A549 (cell line): ENCODE measurements at regions not wholly inside any gene's neighbourhood (a gene's known extent, or its start where the extent isn't known, plus 50 kb on each side); places are given as distances from the start of the nearest gene placed in this dataset.

Experiments used
- CTCF ChIP-seq: fragments of >200 bp; sonication (Bioruptor Twin); formaldehyde crosslinking; IDR thresholded peaks from 3 replicates; pipeline ENCODE4 v1.5.1; 2016
- EHMT2 ChIP-seq: fragments of 200-600 bp; sonication (generic); IDR thresholded peaks from 2 replicates; pipeline ENCODE4 v1.6.1; 2016; ENCODE audit warnings: antibody characterized with exemption, low read depth, mild to moderate bottlenecking, moderate library complexity
- EP300 ChIP-seq, 2 experiments: fragments of >200 bp; sonication (Bioruptor Twin); formaldehyde crosslinking; IDR thresholded peaks; 2 replicates in 1 of 2; 3 replicates in 1 of 2; pipeline ENCODE4 v1.6.1; 2016 to 2017
- HEYL ChIP-seq: fragments of 250-450 bp; sonication (Bioruptor Pico); IDR thresholded peaks from 2 replicates; pipeline ENCODE4 v1.8.0; 2021; ENCODE audit warnings: mild to moderate bottlenecking, moderate library complexity
- HMGXB4 ChIP-seq: fragments of 250-450 bp; sonication (Bioruptor Pico); IDR thresholded peaks from 2 replicates; pipeline ENCODE4 v1.5.0; 2021; ENCODE audit warnings: mild to moderate bottlenecking, moderate library complexity, borderline replicate concordance
- HOXA7 ChIP-seq: fragments of 250-450 bp; sonication (Bioruptor Pico); IDR thresholded peaks from 2 replicates; pipeline ENCODE4 v1.5.0; 2020; ENCODE audit warnings: mild to moderate bottlenecking, moderate library complexity
- JUNB ChIP-seq: fragments of >200 bp; sonication (Bioruptor Twin); formaldehyde crosslinking; IDR thresholded peaks from 2 replicates; pipeline ENCODE4 v1.6.1; 2016
- NFE2L2 ChIP-seq: fragments of 150-350 bp; conservative IDR thresholded peaks from 2 replicates; pipeline ENCODE4 v1.6.1; 2014; ENCODE audit warnings: low read length
- POLR2A ChIP-seq: IDR thresholded peaks from 2 replicates; pipeline ENCODE4 v1.6.1; 2012; ENCODE audit warnings: mild to moderate bottlenecking, low read length
- RAD21 ChIP-seq, 2 experiments: fragments of >200 bp in 1 of 2; sonication (Bioruptor Twin) in 1 of 2; formaldehyde crosslinking in 1 of 2; IDR thresholded peaks in 1 of 2; conservative IDR thresholded peaks in 1 of 2; 2 replicates in 1 of 2; 3 replicates in 1 of 2; pipeline ENCODE4 v1.6.1; 2012 to 2018; ENCODE audit warnings: inconsistent platforms in 1 of 2
- SMC3 ChIP-seq: fragments of >200 bp; sonication (Bioruptor Twin); formaldehyde crosslinking; IDR thresholded peaks from 3 replicates; pipeline ENCODE4 v1.6.1; 2018; ENCODE audit warnings: inconsistent platforms
- USF2 ChIP-seq: fragments of 450-650 bp; IDR thresholded peaks from 2 replicates; pipeline ENCODE4 v1.6.1; 2014; ENCODE audit warnings: antibody characterized with exemption
- ZNF302 ChIP-seq: fragments of 250-450 bp; sonication (Bioruptor Pico); IDR thresholded peaks from 2 replicates; pipeline ENCODE4 v1.9.0; 2021; ENCODE audit warnings: inconsistent platforms, mild to moderate bottlenecking, moderate library complexity

- no peak for TF ChIP-seq POLR2A
- no peak for TF ChIP-seq SMC3
- TF ChIP-seq CTCF, result no peak
- TF ChIP-seq EP300 (IDR thresholded peaks at IDR 0.05), result no peak
- TF ChIP-seq USF2, result no peak
- no peak for TF ChIP-seq HOXA7 (CRISPR knock-in tag)
- no peak for TF ChIP-seq EHMT2
- no peak for TF ChIP-seq RAD21 (conservative IDR thresholded peaks at IDR 0.05 in 1 of 2, IDR thresholded peaks at IDR 0.05 in 1 of 2)
- no peak for TF ChIP-seq HEYL (CRISPR knock-in tag)
- TF ChIP-seq HMGXB4 (CRISPR knock-in tag), result no peak
- no peak for TF ChIP-seq ZNF302 (CRISPR knock-in tag)
- no peak for TF ChIP-seq NFE2L2
- TF ChIP-seq JUNB, result no peak
These were observed 301.6 kb downstream of the FAM47B start for GRCh38 chrX:35244088-35244741.
